Neural crest cell (in vitro differentiated cells): ENCODE measurements at regions not wholly inside any gene's neighbourhood (a gene's known extent, or its start where the extent isn't known, plus 50 kb on each side); places are given as distances from the start of the nearest gene placed in this dataset.

Source experiments
- DNase-seq: peaks from one replicate; pipeline ENCODE4 v3.0.0; 2021; ENCODE audit warnings: low read depth, mixed read lengths, low spot score
- H3K27ac Mint-ChIP-seq: one replicate; pipeline ENCODE4 v1.8.0; 2021; ENCODE audit warnings: mild to moderate bottlenecking, mixed read lengths; ENCODE audit not compliant: unreplicated experiment
- H3K27me3 Mint-ChIP-seq: 2 replicates; pipeline ENCODE4 v1.8.0; 2021; ENCODE audit warnings: low read depth, mild to moderate bottlenecking, mixed read lengths
- H3K36me3 Mint-ChIP-seq: 2 replicates; pipeline ENCODE4 v1.8.0; 2021; ENCODE audit warnings: low read depth, mild to moderate bottlenecking, mixed read lengths
- H3K4me1 Mint-ChIP-seq: 2 replicates; pipeline ENCODE4 v1.8.0; 2021; ENCODE audit warnings: mixed read lengths
- H3K4me3 Mint-ChIP-seq: one replicate; pipeline ENCODE4 v1.8.0; 2021; ENCODE audit warnings: mild to moderate bottlenecking, mixed read lengths
- H3K9me3 Mint-ChIP-seq: 2 replicates; pipeline ENCODE4 v1.8.0; 2021; ENCODE audit warnings: mixed read lengths
- TF ChIP-seq, protein P1 (sequence below): fragments of 200-600 bp; sonication (generic); conservative IDR thresholded peaks from 2 replicates; pipeline ENCODE4 v1.5.0; 2021; ENCODE audit warnings: antibody characterized with exemption, mild to moderate bottlenecking

- H3K27me3 Mint-ChIP-seq = no peaks in the 10 kb centered on the region
- H3K27ac Mint-ChIP-seq = no peak overlapping the region
- H3K4me3 Mint-ChIP-seq = no peak overlapping the region
- H3K9me3 Mint-ChIP-seq = peaks cover 12% of the 10 kb centered on the region
- TF ChIP-seq, protein P1, sequence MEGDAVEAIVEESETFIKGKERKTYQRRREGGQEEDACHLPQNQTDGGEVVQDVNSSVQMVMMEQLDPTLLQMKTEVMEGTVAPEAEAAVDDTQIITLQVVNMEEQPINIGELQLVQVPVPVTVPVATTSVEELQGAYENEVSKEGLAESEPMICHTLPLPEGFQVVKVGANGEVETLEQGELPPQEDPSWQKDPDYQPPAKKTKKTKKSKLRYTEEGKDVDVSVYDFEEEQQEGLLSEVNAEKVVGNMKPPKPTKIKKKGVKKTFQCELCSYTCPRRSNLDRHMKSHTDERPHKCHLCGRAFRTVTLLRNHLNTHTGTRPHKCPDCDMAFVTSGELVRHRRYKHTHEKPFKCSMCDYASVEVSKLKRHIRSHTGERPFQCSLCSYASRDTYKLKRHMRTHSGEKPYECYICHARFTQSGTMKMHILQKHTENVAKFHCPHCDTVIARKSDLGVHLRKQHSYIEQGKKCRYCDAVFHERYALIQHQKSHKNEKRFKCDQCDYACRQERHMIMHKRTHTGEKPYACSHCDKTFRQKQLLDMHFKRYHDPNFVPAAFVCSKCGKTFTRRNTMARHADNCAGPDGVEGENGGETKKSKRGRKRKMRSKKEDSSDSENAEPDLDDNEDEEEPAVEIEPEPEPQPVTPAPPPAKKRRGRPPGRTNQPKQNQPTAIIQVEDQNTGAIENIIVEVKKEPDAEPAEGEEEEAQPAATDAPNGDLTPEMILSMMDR = no peak
- H3K4me1 Mint-ChIP-seq = no peaks in the 10 kb centered on the region
- H3K36me3 Mint-ChIP-seq = no peaks in the 10 kb centered on the region
- no peak for DNase-seq
Observed at GRCh38 chrX:82292803-82293202, 1090.9 kb downstream of the SH3BGRL start.

DNA sequence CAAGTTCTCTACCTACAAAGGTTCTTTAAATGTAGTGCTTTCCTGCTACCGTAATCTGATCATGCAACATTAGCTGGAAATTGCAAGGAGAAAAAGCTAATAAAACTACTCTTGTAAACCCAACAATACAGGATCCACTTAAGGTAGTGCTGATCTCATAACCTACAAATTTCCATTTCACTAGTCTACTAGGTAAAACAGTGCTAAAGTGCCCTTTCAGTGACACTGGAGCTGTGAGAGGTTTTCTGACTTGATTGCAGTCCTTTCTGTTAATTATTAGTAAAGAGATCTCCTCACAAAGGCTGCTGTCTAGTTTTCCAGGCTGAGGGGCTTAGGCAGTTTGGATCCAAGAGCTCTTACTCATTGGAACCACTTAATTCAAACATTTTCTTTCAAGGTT is 1118.7 kb downstream of the SH3BGRL start:
- H3K36me3 Mint-ChIP-seq = no peaks in the 10 kb centered on the region
- peaks cover 16% of the 10 kb centered on the region for H3K9me3 Mint-ChIP-seq
- TF ChIP-seq, protein P1 = no peak
- no peak for DNase-seq
- no peaks in the 10 kb centered on the region for H3K27me3 Mint-ChIP-seq
- peaks cover 6% of the 10 kb centered on the region for H3K4me1 Mint-ChIP-seq
- H3K4me3 Mint-ChIP-seq = no peak overlapping the region
- no peak overlapping the region for H3K27ac Mint-ChIP-seq

- TF ChIP-seq, protein P1 = no peak
- no peaks in the 10 kb centered on the region for H3K36me3 Mint-ChIP-seq
- no peak for DNase-seq
- H3K4me3 Mint-ChIP-seq = no peak overlapping the region
- no peak overlapping the region for H3K27ac Mint-ChIP-seq
- no peaks in the 10 kb centered on the region for H3K4me1 Mint-ChIP-seq
- peaks cover 4% of the 10 kb centered on the region for H3K9me3 Mint-ChIP-seq
- H3K27me3 Mint-ChIP-seq = no peaks in the 10 kb centered on the region
Observed at GRCh38 chrX:82333575-82333974, 1131.7 kb downstream of the SH3BGRL start.

DNA sequence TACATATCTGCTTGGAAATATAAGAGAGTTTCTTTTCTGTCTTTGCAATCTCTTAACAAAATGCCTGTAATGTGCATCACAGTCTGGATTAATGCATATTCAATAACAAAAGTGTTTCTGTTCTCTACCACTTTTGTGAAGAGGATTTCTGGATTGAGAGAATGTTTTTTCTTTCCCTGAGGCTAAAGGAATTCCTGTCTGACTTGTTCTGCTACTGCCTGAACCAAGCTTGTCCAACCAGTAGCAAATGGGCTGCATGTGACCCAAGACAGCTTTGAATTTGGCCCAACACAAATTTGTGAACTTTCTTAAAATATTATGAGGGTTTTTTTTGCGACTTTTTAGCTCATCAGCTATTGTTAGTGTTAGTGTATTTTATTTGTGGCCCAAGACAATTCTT is 1133.9 kb downstream of the SH3BGRL start:
- H3K27ac Mint-ChIP-seq = no peak overlapping the region
- H3K36me3 Mint-ChIP-seq = no peaks in the 10 kb centered on the region
- no peaks in the 10 kb centered on the region for H3K4me1 Mint-ChIP-seq
- TF ChIP-seq, protein P1 = no peak
- DNase-seq = no peak
- no peaks in the 10 kb centered on the region for H3K27me3 Mint-ChIP-seq
- H3K4me3 Mint-ChIP-seq = no peak overlapping the region
- peaks cover 4% of the 10 kb centered on the region for H3K9me3 Mint-ChIP-seq

DNA sequence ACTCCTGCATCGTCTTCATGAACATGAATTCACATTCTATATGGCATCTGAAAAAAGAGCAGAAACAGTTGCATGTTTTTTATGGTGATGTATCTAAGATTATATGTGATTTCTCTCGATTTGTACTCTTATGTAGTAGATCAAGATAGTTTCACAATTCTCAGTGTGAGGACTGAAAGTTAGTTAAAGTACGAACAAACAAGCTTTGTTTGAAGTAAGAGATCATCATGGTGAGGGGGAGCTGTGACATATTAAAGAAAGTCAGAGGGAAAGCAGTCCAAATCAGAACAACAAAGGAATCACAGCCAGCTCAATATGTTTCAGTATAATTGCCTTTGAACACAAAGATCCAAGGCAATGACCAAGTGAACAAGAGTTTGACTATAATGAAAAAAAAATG is 1140.6 kb downstream of the SH3BGRL start:
- DNase-seq = no peak
- Mint-ChIP-seq H3K9me3 (peaks cover 10% of the 10 kb centered on the region), H3K27ac (no peak overlapping the region), H3K36me3 (peaks cover under 1% of the 10 kb centered on the region), H3K4me1 (peaks cover 6% of the 10 kb centered on the region), H3K4me3 (no peak overlapping the region), H3K27me3 (no peaks in the 10 kb centered on the region)
- TF ChIP-seq, protein P1 = no peak

- DNase-seq = no peak
- TF ChIP-seq, protein P1 = no peak
- Mint-ChIP-seq H3K9me3 (peaks cover 11% of the 10 kb centered on the region), H3K4me3 (no peak overlapping the region), H3K27ac (no peak overlapping the region), H3K4me1 (no peaks in the 10 kb centered on the region), H3K36me3 (no peaks in the 10 kb centered on the region), H3K27me3 (no peaks in the 10 kb centered on the region)
Observed at GRCh38 chrX:82362550-82362949, 1145.5 kb upstream of the POU3F4 start.
